ENCODE measurements at regions not wholly inside any gene's neighbourhood (a gene's known extent, or its start where the extent isn't known, plus 50 kb on each side); places are given as distances from the start of the nearest gene placed in this dataset.

DNA sequence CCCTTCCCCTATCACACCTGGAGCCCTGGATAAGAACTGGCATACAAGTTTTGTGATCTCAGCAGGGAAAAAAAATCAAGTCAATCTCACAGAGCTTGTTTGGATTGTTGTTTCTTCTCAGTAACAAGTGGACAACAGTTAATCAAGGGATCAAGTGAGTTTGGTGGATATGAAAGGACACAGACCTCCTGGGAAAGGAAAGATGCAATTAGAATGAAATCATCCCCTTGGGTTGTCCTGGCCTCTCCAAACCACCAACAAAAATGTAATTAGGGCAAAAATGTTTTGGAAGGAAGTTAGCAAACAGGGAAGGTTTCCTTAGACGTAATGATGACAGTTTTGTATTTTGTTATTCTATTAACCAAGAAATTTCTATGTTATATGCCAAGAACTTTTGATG lies 99.1 kb upstream of the PRDM1 start:
- no peak for TF ChIP-seq POLR2A (IDR thresholded peaks at IDR 0.05)
- TF ChIP-seq, protein P1, sequence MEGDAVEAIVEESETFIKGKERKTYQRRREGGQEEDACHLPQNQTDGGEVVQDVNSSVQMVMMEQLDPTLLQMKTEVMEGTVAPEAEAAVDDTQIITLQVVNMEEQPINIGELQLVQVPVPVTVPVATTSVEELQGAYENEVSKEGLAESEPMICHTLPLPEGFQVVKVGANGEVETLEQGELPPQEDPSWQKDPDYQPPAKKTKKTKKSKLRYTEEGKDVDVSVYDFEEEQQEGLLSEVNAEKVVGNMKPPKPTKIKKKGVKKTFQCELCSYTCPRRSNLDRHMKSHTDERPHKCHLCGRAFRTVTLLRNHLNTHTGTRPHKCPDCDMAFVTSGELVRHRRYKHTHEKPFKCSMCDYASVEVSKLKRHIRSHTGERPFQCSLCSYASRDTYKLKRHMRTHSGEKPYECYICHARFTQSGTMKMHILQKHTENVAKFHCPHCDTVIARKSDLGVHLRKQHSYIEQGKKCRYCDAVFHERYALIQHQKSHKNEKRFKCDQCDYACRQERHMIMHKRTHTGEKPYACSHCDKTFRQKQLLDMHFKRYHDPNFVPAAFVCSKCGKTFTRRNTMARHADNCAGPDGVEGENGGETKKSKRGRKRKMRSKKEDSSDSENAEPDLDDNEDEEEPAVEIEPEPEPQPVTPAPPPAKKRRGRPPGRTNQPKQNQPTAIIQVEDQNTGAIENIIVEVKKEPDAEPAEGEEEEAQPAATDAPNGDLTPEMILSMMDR (IDR thresholded peaks at IDR 0.05 in 4 of 5, conservative IDR thresholded peaks at IDR 0.05 in 1 of 5), result no peak

Measured in gastrocnemius medialis (tissue), 4 donors.